HL-60 (cell line): ENCODE measurements at regions not wholly inside any gene's neighbourhood (a gene's known extent, or its start where the extent isn't known, plus 50 kb on each side); places are given as distances from the start of the nearest gene placed in this dataset.
A peak's percentile ranks its signal among the peaks of the same experiment; 100 is the strongest.

Source experiments
- DNase-seq, 2 experiments: peaks; one replicate each; pipeline ENCODE4 v3.0.0-alpha.2; 2010 to 2020; ENCODE audit warnings: low read depth in 1 of 2, low spot score in 1 of 2
- H3K27ac ChIP-seq: fragments of 250-450 bp; sonication (Bioruptor Pico); replicated peaks from 2 replicates; pipeline ENCODE4 v1.5.1; 2020; ENCODE audit warnings: mild to moderate bottlenecking, moderate library complexity
- H3K27me3 ChIP-seq: fragments of 250-450 bp; sonication (Bioruptor Pico); 2 replicates; pipeline ENCODE4 v1.5.1; 2021; ENCODE audit warnings: mild to moderate bottlenecking, moderate library complexity; ENCODE audit not compliant: insufficient read depth, poor library complexity, severe bottlenecking
- H3K4me3 ChIP-seq: replicated peaks from 2 replicates; pipeline ENCODE4 v1.5.1; 2011; ENCODE audit warnings: mild to moderate bottlenecking, control low read depth, low read length; ENCODE audit not compliant: insufficient read depth
- CTCF ChIP-seq: IDR thresholded peaks from one replicate; pipeline ENCODE4 v1.5.1; 2011; ENCODE audit warnings: low read length, control low read depth, inconsistent platforms; ENCODE audit not compliant: insufficient read depth
- GABPA ChIP-seq: IDR thresholded peaks from 2 replicates; pipeline ENCODE4 v1.6.1; 2012; ENCODE audit warnings: low read depth
- POLR2AphosphoS5 ChIP-seq: IDR thresholded peaks from 2 replicates; pipeline ENCODE4 v1.6.1; 2012; ENCODE audit warnings: low read depth
- REST ChIP-seq: IDR thresholded peaks from 2 replicates; pipeline ENCODE4 v1.6.1; 2012; ENCODE audit warnings: low read depth; ENCODE audit not compliant: insufficient replicate concordance
- SPI1 ChIP-seq: IDR thresholded peaks from 2 replicates; pipeline ENCODE4 v1.6.1; 2012; ENCODE audit warnings: low read depth, mild to moderate bottlenecking, borderline replicate concordance

GRCh38 chr15:69648775-69649735 is 196.4 kb downstream of the RPLP1 start:
- H3K4me3 ChIP-seq = no peak overlapping the region
- TF ChIP-seq REST (no peak), SPI1 (no peak), CTCF (no peak), GABPA (no peak), POLR2AphosphoS5 (no peak)
- H3K27ac ChIP-seq = no peak overlapping the region
- H3K27me3 ChIP-seq = no peaks in the 10 kb centered on the region
- no peak for DNase-seq

- no peaks in the 10 kb centered on the region for H3K27me3 ChIP-seq
- H3K4me3 ChIP-seq = no peak overlapping the region
- peak in 1 of 2 experiments; percentile 40 for DNase-seq
- H3K27ac ChIP-seq = no peak overlapping the region
- no peak for TF ChIP-seq POLR2AphosphoS5
- TF ChIP-seq GABPA = no peak
- no peak for TF ChIP-seq CTCF
- TF ChIP-seq REST = no peak
- no peak for TF ChIP-seq SPI1
Observed at GRCh38 chr15:69652293-69652692, 199.7 kb downstream of the RPLP1 start.

GRCh38 chr15:69652751-69653305 is 200.2 kb downstream of the RPLP1 start:
- TF ChIP-seq GABPA = no peak
- TF ChIP-seq POLR2AphosphoS5 = no peak
- no peak for TF ChIP-seq SPI1
- no peak for TF ChIP-seq CTCF
- no peak for TF ChIP-seq REST
- Histone ChIP-seq H3K4me3 (no peak overlapping the region), H3K27ac (no peak overlapping the region), H3K27me3 (no peaks in the 10 kb centered on the region)
- DNase-seq = no peak
